Cardiac muscle cell (in vitro differentiated cells and primary cell): ENCODE measurements at regions not wholly inside any gene's neighbourhood (a gene's known extent, or its start where the extent isn't known, plus 50 kb on each side); places are given as distances from the start of the nearest gene placed in this dataset.

Source experiments
- DNase-seq, 2 donors: peaks; one replicate each; pipeline versions ENCODE4 v3.0.0 to v3.0.0-alpha.2; 2010 to 2017; ENCODE audit warnings: low read depth in 1 of 2, low spot score in 1 of 2
- H3K27ac ChIP-seq: fragments of 200-600 bp; sonication (generic); 2 replicates; pipeline ENCODE4 v1.5.1; 2016
- H3K27me3 ChIP-seq: fragments of 200-600 bp; sonication (generic); 2 replicates; pipeline ENCODE4 v1.6.0; 2016; ENCODE audit warnings: control low read depth
- H3K36me3 ChIP-seq: fragments of 200-600 bp; sonication (generic); 2 replicates; pipeline ENCODE4 v1.5.1; 2016; ENCODE audit warnings: control low read depth
- H3K4me1 ChIP-seq: fragments of 200-600 bp; sonication (generic); 2 replicates; pipeline ENCODE4 v1.8.1; 2017; ENCODE audit warnings: low read depth, mild to moderate bottlenecking, mixed run types
- H3K4me3 ChIP-seq: fragments of 200-600 bp; sonication (generic); 2 replicates; pipeline ENCODE4 v1.5.1; 2016; ENCODE audit warnings: mild to moderate bottlenecking
- H3K9me3 ChIP-seq: fragments of 200-600 bp; sonication (generic); 2 replicates; pipeline ENCODE4 v1.5.1; 2017; ENCODE audit warnings: low read depth, mild to moderate bottlenecking, control low read depth
- TF ChIP-seq, protein P1 (sequence below): IDR thresholded peaks from 2 replicates; pipeline ENCODE4 v1.5.1; 2012; ENCODE audit warnings: low read depth, mild to moderate bottlenecking, low read length

DNA sequence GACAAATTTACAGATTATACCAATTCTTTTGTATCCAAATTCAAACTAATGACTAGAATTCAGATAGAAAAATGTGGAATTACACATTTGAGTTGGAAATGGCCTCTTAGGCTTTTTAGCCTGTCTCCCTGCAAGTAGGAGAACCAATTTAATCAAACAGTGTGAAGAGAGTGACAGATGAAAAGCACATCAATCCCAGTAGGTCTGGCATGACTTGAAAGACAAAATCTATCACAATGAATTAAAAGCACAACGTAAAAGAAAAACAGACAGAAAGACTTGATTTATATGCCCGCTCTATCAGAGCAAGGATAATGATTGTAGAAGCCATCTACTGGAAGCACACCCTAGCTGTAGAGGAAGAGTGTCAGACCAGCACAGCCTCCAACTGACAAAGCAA lies 1084.4 kb upstream of the SPRY2 start:
- H3K4me1 ChIP-seq = no peaks in the 10 kb centered on the region
- H3K27ac ChIP-seq = no peak overlapping the region
- H3K9me3 ChIP-seq = no peaks in the 10 kb centered on the region
- no peak overlapping the region for H3K4me3 ChIP-seq
- TF ChIP-seq, protein P1, sequence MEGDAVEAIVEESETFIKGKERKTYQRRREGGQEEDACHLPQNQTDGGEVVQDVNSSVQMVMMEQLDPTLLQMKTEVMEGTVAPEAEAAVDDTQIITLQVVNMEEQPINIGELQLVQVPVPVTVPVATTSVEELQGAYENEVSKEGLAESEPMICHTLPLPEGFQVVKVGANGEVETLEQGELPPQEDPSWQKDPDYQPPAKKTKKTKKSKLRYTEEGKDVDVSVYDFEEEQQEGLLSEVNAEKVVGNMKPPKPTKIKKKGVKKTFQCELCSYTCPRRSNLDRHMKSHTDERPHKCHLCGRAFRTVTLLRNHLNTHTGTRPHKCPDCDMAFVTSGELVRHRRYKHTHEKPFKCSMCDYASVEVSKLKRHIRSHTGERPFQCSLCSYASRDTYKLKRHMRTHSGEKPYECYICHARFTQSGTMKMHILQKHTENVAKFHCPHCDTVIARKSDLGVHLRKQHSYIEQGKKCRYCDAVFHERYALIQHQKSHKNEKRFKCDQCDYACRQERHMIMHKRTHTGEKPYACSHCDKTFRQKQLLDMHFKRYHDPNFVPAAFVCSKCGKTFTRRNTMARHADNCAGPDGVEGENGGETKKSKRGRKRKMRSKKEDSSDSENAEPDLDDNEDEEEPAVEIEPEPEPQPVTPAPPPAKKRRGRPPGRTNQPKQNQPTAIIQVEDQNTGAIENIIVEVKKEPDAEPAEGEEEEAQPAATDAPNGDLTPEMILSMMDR = no peak
- no peaks in the 10 kb centered on the region for H3K27me3 ChIP-seq
- no peak for DNase-seq
- H3K36me3 ChIP-seq = no peaks in the 10 kb centered on the region

DNA sequence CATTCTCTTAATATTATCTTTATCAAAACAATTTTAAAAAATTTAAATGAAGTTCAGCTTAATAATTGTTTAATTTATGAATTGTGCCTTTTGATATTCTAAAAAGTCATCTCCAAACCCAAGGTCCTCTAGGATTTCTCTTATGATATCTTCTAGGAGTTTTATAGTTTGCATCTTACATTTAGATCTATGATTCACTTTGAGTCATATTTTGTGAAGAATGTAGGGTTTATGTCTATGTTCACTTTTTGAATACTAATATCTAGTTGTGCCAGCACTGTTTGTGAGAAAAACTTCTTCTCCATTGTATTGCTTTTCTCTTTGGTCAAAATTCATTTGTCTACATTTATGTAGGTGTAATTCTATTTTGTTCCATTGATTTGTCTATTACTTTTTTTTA lies 1068.4 kb upstream of the SPRY2 start:
- no peaks in the 10 kb centered on the region for H3K4me1 ChIP-seq
- H3K27me3 ChIP-seq = no peaks in the 10 kb centered on the region
- H3K27ac ChIP-seq = no peak overlapping the region
- no peak overlapping the region for H3K4me3 ChIP-seq
- H3K36me3 ChIP-seq = no peaks in the 10 kb centered on the region
- TF ChIP-seq, protein P1 = no peak
- H3K9me3 ChIP-seq = no peaks in the 10 kb centered on the region
- no peak for DNase-seq

DNA sequence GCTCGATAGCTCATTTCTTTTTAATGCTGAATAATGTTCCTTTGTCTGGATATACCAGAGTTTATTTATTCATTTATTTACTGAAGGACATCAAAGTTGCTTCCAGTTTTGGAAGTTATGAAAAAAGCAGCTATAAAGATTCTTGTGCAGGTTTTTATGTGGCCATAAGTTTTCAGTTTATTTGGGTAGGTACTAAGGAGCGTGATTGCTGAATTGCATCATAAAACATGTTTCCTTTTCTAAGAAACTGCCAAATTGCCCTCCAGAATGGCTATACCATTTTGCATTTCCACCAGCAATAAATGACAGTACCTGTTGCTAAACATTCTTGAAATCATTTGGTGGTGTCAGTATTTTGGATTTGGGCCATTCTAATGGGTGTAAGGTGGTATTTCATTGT lies 1067.7 kb upstream of the SPRY2 start:
- DNase-seq = no peak
- TF ChIP-seq, protein P1 = no peak
- H3K4me1 ChIP-seq = no peaks in the 10 kb centered on the region
- no peak overlapping the region for H3K27ac ChIP-seq
- no peaks in the 10 kb centered on the region for H3K27me3 ChIP-seq
- H3K9me3 ChIP-seq = no peaks in the 10 kb centered on the region
- no peak overlapping the region for H3K4me3 ChIP-seq
- H3K36me3 ChIP-seq = no peaks in the 10 kb centered on the region

DNA sequence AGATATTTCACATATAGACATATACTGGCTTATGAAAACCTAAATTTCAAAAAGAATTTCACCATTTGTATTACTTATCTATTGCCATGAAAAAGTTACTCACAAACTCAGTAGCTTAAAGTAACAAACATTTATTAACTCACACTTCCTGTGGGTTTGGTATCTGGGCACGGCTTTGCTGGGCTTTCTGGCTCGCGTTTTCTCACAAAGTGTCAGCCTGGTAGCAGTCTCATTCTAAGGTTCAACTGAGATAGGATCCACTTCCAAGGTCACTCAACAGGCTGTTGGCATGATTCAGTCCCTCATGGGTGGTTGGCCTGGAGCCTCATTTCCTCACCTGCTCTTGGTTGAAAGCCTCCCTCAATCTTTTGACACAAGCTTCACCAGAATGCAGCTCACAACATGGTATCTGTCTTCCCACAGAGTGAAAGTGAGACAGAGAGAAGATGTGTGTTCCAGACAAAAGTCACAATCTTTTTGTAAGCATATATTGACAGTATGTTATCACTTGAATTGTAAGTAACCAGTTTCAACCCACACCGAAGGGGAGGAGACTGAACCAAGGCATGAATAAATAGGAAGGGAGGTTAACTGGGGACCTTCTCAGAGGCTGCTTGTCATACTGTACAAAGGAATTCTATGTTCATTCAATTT lies 1065.8 kb upstream of the SPRY2 start:
- Histone ChIP-seq H3K9me3 (no peaks in the 10 kb centered on the region), H3K36me3 (no peaks in the 10 kb centered on the region), H3K4me3 (no peak overlapping the region), H3K27ac (no peak overlapping the region), H3K27me3 (no peaks in the 10 kb centered on the region), H3K4me1 (no peaks in the 10 kb centered on the region)
- no peak for DNase-seq
- TF ChIP-seq, protein P1 = no peak

DNA sequence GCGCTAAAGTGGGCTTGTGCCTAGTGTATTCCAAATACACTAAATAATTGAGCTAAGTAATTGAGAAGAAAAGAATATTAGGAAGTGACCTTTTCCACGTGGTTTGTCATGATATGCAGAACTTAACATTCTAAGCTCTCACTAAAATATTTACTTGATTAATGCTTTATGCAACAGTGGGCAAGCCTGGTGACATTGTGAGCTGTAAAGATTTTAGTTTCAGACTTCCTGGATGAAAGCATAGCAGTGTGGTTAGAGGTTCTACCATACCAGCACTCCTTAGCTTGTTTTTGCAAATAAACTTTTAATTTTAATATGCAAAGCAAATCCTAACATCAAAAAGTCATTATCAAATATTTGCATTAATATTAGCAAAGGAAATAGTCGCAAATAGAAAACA lies 1065.1 kb upstream of the SPRY2 start:
- Histone ChIP-seq H3K27ac (no peak overlapping the region), H3K4me3 (no peak overlapping the region), H3K36me3 (no peaks in the 10 kb centered on the region), H3K4me1 (no peaks in the 10 kb centered on the region), H3K9me3 (no peaks in the 10 kb centered on the region), H3K27me3 (no peaks in the 10 kb centered on the region)
- TF ChIP-seq, protein P1 = no peak
- no peak for DNase-seq
